ENCODE measurements at regions not wholly inside any gene's neighbourhood (a gene's known extent, or its start where the extent isn't known, plus 50 kb on each side); places are given as distances from the start of the nearest gene placed in this dataset.
"Not testable (repeated sequence)": the region's sequence is repeated elsewhere in the genome, so short reads cannot be mapped to it uniquely, and the experiment has no call there.

DNA sequence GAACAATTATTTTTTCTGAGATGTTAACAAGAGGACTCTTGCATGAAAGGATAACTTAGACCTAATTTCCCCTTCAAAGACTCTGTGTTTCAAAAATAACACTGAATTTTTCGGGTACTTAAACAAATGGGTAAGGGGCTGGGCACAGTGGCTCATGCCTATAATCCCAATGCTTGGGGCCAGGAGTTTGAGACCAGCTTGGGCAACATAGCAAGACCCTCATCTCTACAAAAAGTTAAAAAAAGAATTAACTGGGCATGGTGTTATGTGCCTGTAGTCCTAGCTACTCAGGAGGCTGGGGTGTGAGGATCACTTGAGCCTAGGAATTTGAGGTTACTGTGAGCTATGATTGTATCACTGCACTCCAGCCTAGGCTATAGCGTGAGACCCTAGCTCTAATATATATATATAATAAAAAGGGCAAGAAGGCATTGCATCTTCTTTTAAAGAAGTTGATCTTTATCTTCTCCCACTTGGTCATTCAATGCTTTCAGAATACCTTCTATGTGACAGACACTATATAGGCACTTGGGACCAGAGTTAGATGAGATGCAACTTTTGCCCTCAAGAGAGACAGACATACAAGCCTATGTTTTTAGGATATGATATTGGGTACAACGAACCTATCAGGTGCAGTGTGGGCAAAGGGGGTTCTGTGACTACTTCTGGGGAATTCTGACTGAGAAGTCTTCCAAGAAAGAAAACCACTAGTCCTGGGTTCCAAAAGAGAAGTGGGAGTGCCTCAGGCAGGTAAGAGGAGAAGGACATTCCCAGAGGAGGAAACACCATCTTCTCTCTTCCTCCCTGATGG, 120.0 kb downstream of the MYCN start:
- no peak for ATAC-seq

DNA sequence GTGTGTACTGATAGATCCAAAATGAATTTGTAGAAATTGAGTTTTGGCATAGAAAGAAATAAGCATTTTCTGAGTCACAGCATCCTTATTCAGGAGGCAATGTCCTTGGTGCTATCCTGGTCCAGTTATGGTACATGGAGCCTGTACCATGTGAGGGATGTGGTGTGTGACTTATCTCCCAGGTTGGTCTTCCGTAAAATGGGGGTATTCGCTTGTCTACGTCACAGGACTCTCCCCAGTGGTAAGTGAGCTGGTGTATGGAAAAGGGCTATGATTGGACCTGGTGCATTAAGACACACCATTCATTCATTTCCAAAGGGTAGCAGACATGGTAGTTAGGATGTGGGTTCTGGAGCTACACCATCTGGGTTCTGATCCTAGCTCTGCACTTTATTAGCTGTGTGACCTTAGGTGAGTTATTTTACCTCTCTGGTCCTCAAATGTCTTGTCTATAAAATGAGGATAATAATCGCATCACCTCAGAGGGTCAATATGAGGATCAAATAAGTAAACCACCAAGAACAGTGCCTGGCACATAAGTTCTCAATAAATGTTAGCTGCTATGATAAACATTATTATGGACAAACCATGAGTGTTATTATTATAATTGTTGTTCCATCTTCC, 119.2 kb downstream of the MYCN start:
- ATAC-seq: no peak

DNA sequence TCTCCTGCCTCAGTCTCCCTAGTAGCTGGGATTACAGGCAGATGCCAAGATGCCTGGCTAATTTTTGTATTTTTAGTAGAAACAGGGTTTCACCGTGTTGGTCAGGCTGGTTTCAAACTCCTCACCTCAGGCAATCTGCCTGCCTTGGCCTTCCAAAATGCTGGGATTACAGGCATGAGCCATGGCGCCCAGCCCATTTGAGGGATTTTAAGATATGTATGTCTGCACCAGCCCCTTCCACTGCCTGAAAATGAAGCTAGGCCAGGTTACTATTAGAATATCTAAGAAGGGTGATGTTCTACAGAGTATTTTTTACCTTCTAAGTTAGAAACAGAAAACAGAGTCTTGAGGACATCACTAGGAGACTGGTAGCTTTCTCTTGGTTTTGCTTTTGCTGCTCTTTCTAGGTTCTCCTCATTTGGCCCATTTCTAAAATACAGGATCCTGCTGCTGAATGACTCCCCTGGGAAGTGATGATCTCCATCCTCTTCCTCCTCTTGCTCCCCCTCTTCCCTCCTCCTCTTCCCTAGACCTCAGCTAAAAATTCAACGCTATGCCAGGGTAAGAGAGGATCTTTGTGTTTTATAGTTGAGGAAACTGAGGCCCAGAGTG, 118.5 kb downstream of the MYCN start:
- ATAC-seq: no peak

DNA sequence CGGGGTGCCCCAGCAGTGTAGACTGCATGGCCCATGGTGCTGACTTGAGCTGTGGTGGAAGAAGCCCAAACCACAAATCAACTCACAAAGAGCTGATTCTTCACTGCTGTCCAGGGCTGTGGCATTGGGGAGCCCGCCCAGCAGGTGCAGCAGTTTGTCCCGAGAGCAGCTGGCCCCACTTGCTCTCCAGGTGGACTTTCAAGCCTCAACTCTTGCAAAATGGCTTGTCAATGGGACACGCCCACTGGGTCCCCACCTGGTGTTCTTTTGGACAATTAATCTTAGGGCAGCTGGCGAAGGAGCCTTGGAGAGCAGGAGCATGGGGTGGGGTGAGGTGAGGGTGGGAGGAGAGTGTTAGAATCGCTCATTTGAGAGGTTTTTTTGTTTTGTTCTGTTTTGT, 117.9 kb downstream of the MYCN start:
- ATAC-seq: no peak

DNA sequence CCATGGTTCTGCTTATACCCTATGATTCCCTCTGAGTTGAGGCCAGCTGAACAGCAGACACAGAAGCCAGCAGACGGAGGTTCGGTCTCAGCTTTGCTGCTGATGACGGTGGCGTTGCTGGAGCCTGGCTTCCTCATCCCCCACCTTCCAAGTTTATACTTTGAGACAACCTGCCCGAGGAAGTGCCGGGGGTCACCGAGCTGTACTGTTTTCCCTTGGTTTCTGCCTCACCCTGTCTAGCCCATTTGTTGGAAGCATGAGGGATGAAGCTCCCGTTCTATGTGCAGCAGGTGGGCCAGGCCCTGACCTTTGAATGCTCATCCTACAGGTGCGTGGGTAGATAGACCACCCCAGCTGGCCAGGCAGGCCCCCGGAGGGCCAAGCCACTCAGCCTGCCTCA, 117.3 kb downstream of the MYCN start:
- ATAC-seq: no peak

DNA sequence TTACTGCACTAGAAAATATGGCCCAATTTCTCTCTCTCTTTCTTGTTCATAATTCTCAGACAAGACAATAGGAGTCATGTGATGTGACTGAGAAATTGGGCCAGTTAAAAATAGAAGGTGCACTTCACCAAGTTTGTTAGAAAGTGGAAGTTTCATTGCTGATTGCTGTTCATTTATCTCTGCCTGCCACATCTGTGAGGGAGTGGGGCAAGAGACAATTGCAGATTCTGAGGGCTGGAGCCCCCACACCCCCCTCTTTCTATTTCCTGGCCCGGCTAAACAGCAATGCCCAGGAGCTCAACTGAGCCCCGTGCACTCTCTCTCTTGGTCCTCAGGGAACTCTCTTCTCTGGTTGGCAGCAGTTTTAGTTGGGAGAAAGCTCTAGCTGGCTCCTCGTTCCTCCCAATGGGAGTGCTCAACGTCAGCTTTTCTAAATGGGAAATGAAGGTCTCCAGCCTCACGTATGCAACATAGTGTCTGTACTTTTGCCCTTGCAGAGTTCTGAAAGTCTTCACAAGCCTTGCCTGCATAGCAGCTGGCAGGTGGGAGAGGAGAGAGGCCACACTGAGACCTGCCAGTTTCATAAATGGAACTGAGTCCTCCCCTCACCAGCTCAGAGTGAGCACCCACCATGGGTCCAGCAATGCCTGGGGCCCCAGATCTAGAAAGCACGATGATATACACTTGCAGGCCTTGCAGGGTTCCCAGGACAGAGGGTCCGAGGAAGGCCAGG, 115.7 kb downstream of the MYCN start:
- no peak for ATAC-seq

DNA sequence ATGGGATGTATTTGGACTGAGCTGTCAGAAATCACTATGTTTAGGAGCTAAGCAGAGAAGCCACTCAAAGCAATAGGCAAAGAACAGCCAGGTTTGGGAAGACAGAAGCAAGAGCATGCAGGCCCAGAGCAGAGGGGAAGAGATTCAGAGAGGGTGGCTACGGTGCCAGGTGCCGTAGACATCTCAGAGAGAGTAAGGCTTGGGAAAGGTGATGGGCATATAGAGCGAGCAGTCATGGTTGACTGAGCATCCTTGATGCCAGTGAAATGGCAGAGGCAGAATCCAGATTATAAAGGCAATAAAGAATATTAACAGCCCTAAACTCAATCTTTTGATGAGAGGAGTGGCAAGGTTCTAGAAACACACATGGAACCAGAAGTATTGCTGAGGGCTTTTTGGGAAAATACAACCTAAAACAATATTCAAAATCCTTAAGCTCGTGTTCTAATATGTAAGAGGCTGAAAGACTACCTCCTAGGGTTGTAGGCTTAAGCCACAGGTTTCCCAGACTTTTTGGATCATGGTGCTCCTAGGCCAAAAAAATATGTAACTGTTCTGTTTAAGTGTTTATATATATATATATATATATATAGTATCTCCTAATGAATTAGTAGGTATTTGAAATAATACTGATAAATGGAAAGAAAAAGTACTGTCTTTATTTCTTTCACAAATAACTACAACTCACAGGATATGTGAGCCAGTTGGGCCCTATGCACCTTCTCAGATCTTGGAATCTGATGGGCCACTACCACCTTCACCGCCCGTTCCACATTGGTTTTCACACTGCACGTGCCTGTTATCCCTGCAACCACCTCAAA, 113.3 kb downstream of the MYCN start:
- no peak for ATAC-seq

DNA sequence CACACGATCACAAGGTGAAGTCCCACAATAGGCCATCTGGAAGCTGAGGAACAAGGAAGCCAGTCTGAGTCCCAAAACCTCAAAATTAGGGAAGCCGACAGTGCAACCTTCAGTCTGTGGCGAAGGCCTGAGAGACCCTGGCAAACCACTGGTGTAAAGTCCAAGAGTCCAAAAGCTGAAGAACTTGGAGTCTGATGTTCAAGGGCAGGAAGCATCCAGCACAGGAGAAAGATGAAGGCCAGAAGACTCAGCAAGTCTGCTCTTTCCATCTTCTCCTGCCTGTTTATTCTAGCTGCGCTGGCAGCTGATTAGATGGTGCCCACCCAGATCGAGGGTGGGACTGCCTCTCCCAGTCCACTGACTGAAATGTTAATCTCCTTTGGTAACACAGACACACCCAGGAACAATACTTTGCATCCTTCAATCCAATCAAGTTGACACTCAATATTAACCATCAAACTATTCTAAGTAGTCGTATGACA, 112.3 kb downstream of the MYCN start:
- not testable (repeated sequence) for ATAC-seq

DNA sequence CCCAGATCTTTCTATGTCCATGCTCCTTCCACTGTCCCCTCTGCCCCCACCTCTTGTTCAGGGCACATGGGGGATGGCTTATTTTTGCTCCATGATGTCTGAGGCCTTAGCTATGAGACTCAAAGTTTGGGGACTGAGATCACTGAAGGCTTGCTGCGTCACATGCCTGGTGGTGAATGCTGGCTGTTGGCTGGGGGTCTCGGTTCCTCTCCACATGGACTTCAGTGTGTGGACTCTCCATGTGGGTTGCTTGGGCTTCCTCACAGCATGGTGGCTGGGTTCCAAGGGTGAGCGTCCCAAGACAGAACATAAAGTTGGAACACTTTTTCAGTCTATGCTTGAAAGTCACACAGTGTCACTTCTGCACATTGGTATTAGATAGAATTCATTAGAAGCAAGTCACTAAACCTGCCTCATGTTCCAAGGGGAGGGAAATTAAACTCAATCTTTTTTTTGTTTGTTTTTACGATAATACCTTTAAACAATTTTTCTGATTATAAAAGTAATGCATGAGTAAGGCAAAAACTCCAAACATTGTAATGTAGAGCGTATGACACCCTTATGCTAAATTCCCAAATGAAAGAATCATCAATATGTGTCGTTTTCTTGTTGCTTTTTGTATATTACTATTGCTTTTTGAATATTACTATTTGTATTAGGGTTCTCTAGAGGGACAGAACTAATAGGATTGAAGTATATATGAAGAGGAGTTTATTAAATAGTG, 111.7 kb downstream of the MYCN start:
- no peak for ATAC-seq

DNA sequence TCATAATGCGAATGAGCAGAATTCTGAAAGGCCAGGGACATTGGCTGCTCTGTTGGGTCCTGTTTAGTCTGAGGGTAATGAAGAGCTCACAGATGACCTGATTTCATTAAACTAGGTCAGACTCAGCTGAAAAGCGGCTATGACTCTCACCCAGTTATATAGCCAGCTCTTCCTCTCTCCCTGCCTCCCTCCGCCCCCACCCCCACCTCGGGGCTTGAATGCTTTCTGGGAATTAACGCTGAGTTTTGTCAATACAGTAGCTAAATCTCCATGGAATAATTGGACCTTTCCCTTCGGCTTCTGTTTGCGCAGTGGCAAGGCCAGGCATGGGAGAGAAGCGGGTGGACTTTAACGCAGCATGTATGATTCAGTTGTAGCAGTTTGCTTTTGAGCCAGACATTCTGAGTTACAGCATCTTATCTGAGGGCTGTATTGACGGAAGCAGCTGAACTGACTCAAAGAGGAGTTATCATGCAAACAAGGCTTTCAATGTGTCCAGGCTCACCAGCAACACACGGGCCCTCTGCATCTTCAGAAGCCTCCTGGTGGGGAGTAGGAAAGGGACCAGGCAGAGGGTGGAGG, 110.6 kb downstream of the MYCN start:
- ATAC-seq: no peak

DNA sequence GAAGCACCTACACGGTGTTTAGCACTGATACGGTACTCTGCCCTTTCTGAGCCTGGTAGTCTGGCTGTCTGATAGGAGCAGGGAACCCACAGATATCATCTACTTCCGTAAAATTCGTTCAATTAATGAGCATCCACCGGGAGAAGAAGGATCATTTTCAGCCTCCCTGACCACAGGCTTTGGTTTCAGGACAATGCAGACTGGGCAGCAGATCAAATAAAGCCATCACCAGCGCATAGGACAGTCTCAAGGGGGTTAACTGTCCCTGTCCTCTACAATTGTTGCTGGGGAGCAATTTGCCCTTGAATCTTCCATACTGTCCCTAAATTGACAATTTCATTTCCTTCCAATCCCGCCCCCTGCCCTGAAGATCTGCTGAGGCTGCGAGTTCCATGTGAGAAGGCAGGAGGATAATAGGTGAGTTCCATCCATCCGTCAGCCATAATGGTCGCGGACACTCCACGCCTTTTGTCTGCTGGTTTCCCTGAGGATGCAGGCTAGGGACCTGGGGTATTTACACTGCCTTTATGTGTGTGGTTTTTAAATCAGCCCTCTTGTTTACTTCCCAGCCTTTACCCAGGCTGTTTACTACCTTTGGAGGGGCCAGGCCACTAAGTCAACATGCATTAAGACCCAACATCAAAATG, 110.0 kb downstream of the MYCN start:
- ATAC-seq: no peak

DNA sequence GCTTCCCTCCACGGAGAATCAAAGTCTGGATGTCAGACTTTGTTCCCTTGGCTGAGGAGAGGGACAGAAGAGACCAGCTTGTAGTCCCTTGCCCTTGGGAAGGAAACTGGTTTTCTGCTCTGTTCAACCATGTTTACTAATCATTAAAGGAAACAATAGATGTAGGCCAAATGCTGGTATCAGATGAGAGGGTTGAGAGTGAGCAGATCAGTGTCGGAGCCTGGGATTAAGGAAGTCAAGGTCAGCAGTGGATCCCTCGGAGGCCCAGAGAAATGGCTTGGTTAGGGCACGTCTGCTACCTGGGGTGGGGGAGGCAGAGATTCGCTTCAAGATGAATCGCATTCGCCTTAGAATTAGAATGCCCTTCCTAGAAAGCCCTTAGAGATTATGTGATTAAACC, 109.1 kb downstream of the MYCN start:
- no peak for ATAC-seq

DNA sequence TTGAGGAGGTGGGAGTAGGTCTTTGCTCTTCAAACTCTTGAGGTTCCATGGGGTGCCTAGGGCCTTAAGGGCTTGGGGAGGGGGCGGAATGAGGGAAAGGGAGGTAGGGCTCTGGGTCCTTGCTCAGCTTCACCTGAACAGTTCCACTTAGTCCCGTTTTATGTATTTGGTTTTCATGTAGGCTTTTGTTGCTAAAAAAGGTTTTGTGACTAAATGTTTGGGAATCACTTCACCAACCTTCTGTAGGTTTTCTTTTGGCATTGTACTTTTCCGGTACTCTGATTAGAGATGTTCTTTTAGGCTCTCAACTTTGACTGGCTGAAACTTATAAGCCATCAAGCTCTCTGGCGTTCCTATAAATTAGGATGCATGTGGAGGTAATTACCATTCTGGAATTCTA, 108.1 kb downstream of the MYCN start:
- ATAC-seq: no peak

DNA sequence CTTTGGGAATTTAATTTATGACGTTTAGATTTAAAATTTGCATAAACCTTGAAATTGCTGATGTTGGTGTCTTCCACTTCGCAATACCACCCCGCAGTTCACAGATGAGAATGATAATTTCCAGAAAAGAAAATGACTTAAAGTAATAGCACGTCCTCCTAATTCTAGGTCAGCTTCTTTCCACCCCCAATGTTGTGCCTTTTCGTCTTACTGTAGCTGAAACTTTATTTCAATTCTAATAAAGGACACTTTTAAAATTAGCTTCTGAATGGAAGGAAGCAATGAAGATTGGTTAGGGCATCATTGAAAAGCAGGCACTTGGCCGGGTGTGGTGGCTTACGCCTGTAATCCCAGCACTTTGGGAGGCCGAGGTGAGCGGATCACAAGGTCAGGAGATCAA, 107.4 kb downstream of the MYCN start:
- ATAC-seq: no peak

DNA sequence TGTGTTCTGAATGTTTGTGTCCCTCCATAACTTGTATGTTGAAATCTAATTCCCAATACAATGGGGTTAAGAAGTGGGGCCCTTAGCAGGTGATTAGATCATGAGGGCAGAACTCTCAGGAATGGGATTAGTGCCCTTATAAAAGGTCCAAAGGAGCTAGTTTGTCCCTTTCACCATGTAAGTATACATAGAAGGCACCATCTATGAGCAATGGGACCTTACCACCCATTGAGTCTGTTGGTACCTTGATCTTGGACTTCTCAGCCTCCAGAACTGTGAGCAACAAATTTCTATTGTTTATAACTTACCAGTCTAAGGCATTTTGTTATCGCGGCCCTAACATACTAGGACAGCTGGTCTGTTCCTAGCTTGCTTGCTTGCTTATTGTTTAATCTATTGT, 106.3 kb downstream of the MYCN start:
- no peak for ATAC-seq

DNA sequence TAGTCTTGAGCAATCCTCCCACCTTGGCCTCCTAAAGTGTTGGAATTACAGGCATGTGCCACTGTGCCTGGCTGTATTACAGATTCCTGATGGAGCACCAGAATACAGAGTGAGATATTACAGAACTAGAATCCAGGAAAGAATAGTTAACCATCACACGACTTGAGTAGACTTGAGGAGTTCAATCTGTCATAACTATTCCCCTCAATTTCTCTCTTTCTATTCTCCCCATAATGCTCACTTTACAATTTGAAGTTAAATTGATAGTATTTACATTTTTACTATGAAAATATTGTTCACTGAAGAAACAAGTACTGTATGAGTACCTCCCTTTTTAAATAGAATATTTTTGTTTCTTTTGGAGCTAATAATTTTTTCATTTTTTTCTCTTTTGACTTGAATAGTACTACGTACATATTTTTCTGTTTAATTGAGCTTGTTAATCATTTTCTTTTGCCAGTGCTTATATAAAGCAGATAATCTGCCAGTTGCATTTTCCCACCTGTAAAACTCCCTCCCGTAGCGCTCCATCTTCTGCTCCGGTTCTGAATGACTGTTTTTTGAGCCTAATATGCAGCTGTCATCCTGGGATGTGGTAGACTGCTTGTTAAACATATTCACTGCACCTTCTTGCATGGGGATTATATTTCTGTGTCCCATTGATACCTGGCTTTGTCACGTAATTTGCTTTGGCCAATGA, 105.5 kb downstream of the MYCN start:
- no peak for ATAC-seq

DNA sequence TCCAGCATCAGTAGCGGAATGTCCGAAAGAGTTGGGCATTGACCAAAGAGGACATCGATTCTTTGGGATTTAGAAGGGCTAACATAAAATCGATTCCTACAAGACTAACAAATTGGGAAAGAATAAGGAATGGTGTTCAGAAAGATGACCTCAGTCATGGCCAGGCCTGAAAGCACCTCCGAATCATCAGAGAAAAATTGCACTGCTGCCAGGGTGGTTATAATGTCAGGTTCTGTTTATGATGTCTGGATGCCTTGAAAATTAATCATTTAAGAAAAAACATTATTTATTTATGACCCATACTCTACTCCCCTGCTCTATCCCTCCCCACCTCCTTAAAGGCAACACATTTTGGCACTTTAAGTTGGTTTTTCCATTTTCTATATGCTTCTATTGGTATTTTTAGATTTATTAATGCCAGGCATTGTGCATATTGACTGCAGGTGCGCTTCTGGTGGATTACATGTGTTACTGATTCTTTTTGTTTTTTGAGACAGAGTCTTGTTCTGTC, 104.7 kb downstream of the MYCN start:
- no peak for ATAC-seq

DNA sequence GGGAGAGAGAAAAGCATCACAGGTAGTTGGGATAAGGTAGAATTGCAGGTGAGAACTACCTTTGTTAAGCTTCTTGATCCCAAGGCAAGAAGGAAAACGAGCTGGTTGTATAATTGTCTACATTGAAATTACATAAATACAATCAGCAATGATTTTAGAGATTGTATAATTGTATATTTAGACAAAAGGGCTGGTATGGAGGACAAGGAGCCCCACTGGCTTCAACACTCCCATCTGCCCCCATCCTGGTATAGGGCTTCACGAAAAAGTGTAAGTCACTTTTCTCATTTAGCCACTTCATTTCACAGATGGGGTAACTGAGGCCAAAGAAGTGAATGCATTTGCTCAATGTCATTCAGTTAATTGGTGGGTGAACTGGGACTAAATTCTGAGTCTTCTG, 103.3 kb downstream of the MYCN start:
- ATAC-seq: no peak

DNA sequence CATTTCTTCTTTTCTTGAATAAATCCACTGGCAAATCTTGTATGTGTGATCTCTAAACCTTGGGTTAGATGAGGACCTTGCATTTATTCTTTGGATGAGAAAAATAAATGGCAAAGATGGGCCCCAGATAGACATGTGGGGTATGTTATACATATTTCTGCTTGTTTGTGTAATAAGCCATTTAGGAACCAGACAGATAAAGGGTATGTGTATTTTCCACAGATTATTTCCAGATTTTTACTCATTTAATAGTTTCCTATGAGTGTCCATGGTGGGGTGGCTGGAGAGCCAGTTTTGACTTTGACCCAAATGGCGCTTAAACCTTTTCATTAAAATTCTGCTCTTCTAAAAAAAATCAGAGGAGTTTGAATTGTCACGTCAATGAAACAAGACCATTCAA, 102.8 kb downstream of the MYCN start:
- ATAC-seq: no peak

DNA sequence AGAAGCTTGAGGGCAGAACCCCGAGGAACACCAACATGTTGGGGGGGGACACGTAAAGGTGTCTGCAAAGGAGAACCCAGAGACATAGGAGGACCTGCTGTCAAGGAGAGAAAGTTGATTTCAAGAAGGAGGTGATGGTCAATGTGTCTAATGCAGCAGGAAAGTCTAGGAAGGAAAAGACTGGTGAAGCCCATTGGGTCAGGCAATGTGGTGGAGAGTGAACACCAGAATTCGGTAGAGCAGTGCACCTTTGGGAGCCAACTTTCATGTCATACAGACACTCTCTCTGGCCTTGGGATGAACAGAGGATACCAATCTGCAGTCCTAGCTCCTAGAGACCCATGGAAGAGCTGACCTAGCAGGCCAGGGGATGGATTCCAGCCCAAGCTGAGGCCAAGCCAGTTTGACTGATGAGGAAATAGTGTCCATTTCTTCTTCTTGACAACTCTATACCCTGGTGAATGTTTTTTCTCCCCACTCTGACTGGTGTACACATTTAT, 101.9 kb downstream of the MYCN start:
- ATAC-seq: no peak
